GM23248 (cell line): ENCODE measurements at regions not wholly inside any gene's neighbourhood (a gene's known extent, or its start where the extent isn't known, plus 50 kb on each side); places are given as distances from the start of the nearest gene placed in this dataset.

Source experiments
- DNase-seq: peaks from one replicate; pipeline ENCODE4 v3.0.0-alpha.2; 2015
- H2AFZ ChIP-seq: fragments of 200-600 bp; sonication (generic); 2 replicates; pipeline ENCODE4 v1.6.1; 2016; ENCODE audit warnings: antibody characterized with exemption
- H3F3A ChIP-seq: fragments of 200-600 bp; sonication (generic); 2 replicates; pipeline ENCODE4 v1.6.1; 2016; ENCODE audit warnings: mild to moderate bottlenecking, antibody characterized with exemption, mixed run types; ENCODE audit not compliant: insufficient read depth
- H3K27ac ChIP-seq: fragments of 200-600 bp; sonication (generic); 2 replicates; pipeline ENCODE4 v1.5.1; 2016; ENCODE audit warnings: mild to moderate bottlenecking
- H3K27me3 ChIP-seq: fragments of 200-600 bp; sonication (generic); replicated peaks from 2 replicates; pipeline ENCODE4 v1.6.1; 2016; ENCODE audit warnings: mild to moderate bottlenecking; ENCODE audit not compliant: insufficient read depth
- H3K36me3 ChIP-seq: fragments of 200-600 bp; sonication (generic); 2 replicates; pipeline ENCODE4 v1.6.1; 2016; ENCODE audit warnings: low read depth, mild to moderate bottlenecking
- H3K4me1 ChIP-seq: fragments of 200-600 bp; sonication (generic); 2 replicates; pipeline ENCODE4 v1.6.1; 2016; ENCODE audit warnings: mild to moderate bottlenecking; ENCODE audit not compliant: insufficient read depth
- H3K4me2 ChIP-seq: fragments of 200-600 bp; sonication (generic); one replicate; pipeline ENCODE4 v1.6.1; 2016; ENCODE audit warnings: mild to moderate bottlenecking; ENCODE audit not compliant: unreplicated experiment
- H3K4me3 ChIP-seq: fragments of 200-600 bp; sonication (generic); 2 replicates; pipeline ENCODE4 v1.5.1; 2016; ENCODE audit warnings: mild to moderate bottlenecking
- H3K79me2 ChIP-seq: fragments of 200-600 bp; sonication (generic); 2 replicates; pipeline ENCODE4 v1.6.1; 2016; ENCODE audit warnings: mild to moderate bottlenecking; ENCODE audit not compliant: insufficient read depth
- H3K9ac ChIP-seq: fragments of 200-600 bp; sonication (generic); 2 replicates; pipeline ENCODE4 v1.6.1; 2016; ENCODE audit warnings: mild to moderate bottlenecking
- H3K9me2 ChIP-seq: fragments of 200-600 bp; sonication (generic); 2 replicates; pipeline ENCODE4 v1.6.1; 2016; ENCODE audit warnings: mixed run types, mild to moderate bottlenecking, moderate library complexity; ENCODE audit not compliant: insufficient read depth
- H3K9me3 ChIP-seq: fragments of 200-600 bp; sonication (generic); one replicate; pipeline ENCODE4 v1.6.1; 2017; ENCODE audit warnings: low read depth
- H4K20me1 ChIP-seq: fragments of 200-600 bp; sonication (generic); 2 replicates; pipeline ENCODE4 v1.6.0; 2016; ENCODE audit not compliant: insufficient read depth
- EZH2 ChIP-seq: fragments of 200-600 bp; sonication (generic); IDR thresholded peaks from 2 replicates; pipeline ENCODE4 v1.6.1; 2018; ENCODE audit warnings: antibody characterized with exemption, mild to moderate bottlenecking; ENCODE audit not compliant: insufficient read depth, poor library complexity, severe bottlenecking
- EZH2phosphoT487 ChIP-seq: fragments of 200-600 bp; sonication (generic); IDR thresholded peaks from 2 replicates; pipeline ENCODE4 v1.6.1; 2018; ENCODE audit warnings: antibody characterized with exemption, moderate library complexity, mild to moderate bottlenecking, low read depth; ENCODE audit not compliant: insufficient read depth
- WGBS, 2 experiments: methylation state at CpG; one replicate each; pipeline ENCODE4 v1.1.6; 2015 to 2017; ENCODE audit warnings: low lambda C conversion rate in 2 of 2, low coverage in 1 of 2; ENCODE audit errors: missing lambda C conversion rate in 2 of 2; 5-methylcytosine and 5-hydroxymethylcytosine counted together
- in situ Hi-C: fragments of 300-500 bp; cut with MboI; formaldehyde crosslinking; loops from 2 replicates; pipeline ENCODE4 v1.15.0; 2020

GRCh38 chr6:168229368-168229752 is 90.2 kb downstream of the DACT2 start:
- no peaks in the 10 kb centered on the region for H3K36me3 ChIP-seq

DNA sequence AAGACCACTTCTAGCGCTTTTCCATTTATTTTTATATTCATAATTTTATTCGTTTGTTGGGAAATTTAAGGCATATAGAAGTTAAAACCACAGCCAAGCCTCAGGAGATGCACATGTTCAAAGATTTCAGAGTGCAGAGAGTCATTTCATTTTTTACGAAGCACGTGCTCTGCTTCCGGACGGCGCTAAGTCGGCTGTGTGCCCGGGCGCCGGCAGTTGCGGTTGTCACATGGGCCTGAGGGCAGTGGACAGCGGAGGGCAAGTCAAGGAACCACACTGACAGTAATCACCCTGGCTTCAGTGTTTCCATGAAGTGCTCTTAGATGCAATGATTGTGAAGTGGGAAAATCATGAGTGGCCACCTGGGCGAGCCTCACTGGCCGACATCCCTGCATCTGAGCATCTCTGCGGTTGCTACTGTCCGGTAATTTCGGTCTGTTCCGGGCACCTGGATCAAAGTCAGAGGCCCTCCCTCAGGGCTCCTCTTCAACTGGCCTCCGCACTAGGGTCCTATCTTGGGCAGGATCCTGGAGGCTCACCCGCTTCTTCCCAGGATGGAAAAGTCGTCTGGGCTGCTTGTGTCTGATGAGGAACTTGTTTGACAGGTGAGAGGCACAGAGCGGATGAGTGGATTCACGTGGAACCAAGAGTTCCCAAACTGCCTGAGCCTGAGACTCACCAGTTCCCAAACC is 90.8 kb downstream of the DACT2 start:
- 71 to 72% methylated on average over 24 of the region's 24 CpGs for WGBS, 2 experiments
- Histone ChIP-seq H3K4me3 (no peak overlapping the region), H3K9me2 (no peaks in the 10 kb centered on the region), H3K4me2 (no peak overlapping the region), H3K27me3 (peaks cover 30% of the 10 kb centered on the region), H3K4me1 (no peaks in the 10 kb centered on the region), H2AFZ (no peak overlapping the region), H3K27ac (no peak overlapping the region), H3K9ac (no peak overlapping the region), H3F3A (no peaks in the 10 kb centered on the region), H3K36me3 (no peaks in the 10 kb centered on the region), H3K9me3 (no peaks in the 10 kb centered on the region), H3K79me2 (no peaks in the 10 kb centered on the region), H4K20me1 (no peaks in the 10 kb centered on the region)
- no peak for TF ChIP-seq EZH2phosphoT487
- TF ChIP-seq EZH2 = no peak
- DNase-seq = no peak
- in situ Hi-C loops = no loop called here

More at GRCh38 chr6:168229368-168229752, 90.2 kb downstream of the DACT2 start:
- no peak overlapping the region for H3K4me3 ChIP-seq
- no peak overlapping the region for H3K9ac ChIP-seq
- in situ Hi-C loops = no loop called here
- DNase-seq = no peak
- H2AFZ ChIP-seq = no peak overlapping the region
- H3K4me2 ChIP-seq = no peak overlapping the region
- H3K9me3 ChIP-seq = no peaks in the 10 kb centered on the region
- WGBS, 2 experiments = 89 to 90% methylated on average over 25 of the region's 25 CpGs
- H3K4me1 ChIP-seq = no peaks in the 10 kb centered on the region
- no peaks in the 10 kb centered on the region for H3K9me2 ChIP-seq
- no peaks in the 10 kb centered on the region for H4K20me1 ChIP-seq
- no peak overlapping the region for H3K27ac ChIP-seq
- no peaks in the 10 kb centered on the region for H3F3A ChIP-seq
- H3K27me3 ChIP-seq = peaks cover 30% of the 10 kb centered on the region
- TF ChIP-seq EZH2 = no peak
- TF ChIP-seq EZH2phosphoT487 = no peak
- H3K79me2 ChIP-seq = no peaks in the 10 kb centered on the region

GRCh38 chr6:168227840-168228239 is 91.7 kb downstream of the DACT2 start:
- no peak overlapping the region for H3K27ac ChIP-seq
- no peaks in the 10 kb centered on the region for H4K20me1 ChIP-seq
- DNase-seq = no peak
- in situ Hi-C loops = no loop called here
- H2AFZ ChIP-seq = no peak overlapping the region
- H3K4me3 ChIP-seq = no peak overlapping the region
- H3K27me3 ChIP-seq = peaks cover 30% of the 10 kb centered on the region
- no peaks in the 10 kb centered on the region for H3K9me2 ChIP-seq
- no peaks in the 10 kb centered on the region for H3K4me1 ChIP-seq
- H3K9ac ChIP-seq = no peak overlapping the region
- 76 to 81% methylated on average over 15 of the region's 15 CpGs for WGBS, 2 experiments
- no peaks in the 10 kb centered on the region for H3K79me2 ChIP-seq
- no peak overlapping the region for H3K4me2 ChIP-seq
- TF ChIP-seq EZH2 = no peak
- TF ChIP-seq EZH2phosphoT487 = no peak
- H3F3A ChIP-seq = no peaks in the 10 kb centered on the region
- no peaks in the 10 kb centered on the region for H3K36me3 ChIP-seq
- no peaks in the 10 kb centered on the region for H3K9me3 ChIP-seq

- H3K9me2 ChIP-seq = no peaks in the 10 kb centered on the region
- H3K4me2 ChIP-seq = no peak overlapping the region
- no peaks in the 10 kb centered on the region for H3F3A ChIP-seq
- 15 to 18% methylated on average over 8 of the region's 8 CpGs for WGBS, 2 experiments
- H4K20me1 ChIP-seq = no peaks in the 10 kb centered on the region
- peaks cover 30% of the 10 kb centered on the region for H3K27me3 ChIP-seq
- H3K4me1 ChIP-seq = no peaks in the 10 kb centered on the region
- H3K36me3 ChIP-seq = no peaks in the 10 kb centered on the region
- H3K9ac ChIP-seq = no peak overlapping the region
- TF ChIP-seq EZH2phosphoT487 = no peak
- TF ChIP-seq EZH2 = no peak
- H3K9me3 ChIP-seq = no peaks in the 10 kb centered on the region
- no peak overlapping the region for H3K27ac ChIP-seq
- no peak overlapping the region for H3K4me3 ChIP-seq
- no peak overlapping the region for H2AFZ ChIP-seq
- in situ Hi-C loops = no loop called here
- no peaks in the 10 kb centered on the region for H3K79me2 ChIP-seq
- no peak for DNase-seq
These were observed 92.7 kb downstream of the DACT2 start for GRCh38 chr6:168226902-168227318.
